ENCODE measurements at regions not wholly inside any gene's neighbourhood (a gene's known extent, or its start where the extent isn't known, plus 50 kb on each side); places are given as distances from the start of the nearest gene placed in this dataset.

DNA sequence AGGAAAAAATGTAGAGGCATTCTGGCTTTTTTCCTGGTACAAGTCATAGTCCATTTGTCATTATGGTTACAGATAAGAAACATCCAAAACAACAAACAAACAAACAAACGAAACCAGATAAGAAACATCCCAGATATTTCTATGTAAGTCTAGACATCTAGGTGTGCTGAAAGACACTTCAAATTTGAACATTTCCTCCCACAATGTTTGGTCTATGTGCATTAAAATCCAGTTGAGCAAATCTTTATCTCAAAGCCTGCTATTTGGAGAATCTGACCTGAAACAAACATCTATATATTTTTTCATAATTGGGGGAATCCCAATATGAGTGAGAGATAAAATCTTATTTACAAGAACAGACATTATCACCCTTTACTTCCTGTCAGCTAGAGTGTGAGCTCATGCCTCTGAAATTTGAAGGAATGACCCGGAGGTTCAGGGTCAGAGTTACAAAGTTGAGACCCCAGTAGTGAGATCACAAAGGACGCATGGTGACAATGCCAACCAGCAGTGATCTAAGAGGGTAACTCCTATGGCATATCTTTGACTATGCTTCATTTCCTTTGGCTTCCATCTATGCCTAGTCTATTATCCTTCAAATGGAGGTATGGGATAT is 182.9 kb upstream of the ATP1B1 start:
- 74 to 80% (median 77%) methylated on average over 3 of the region's 3 CpGs for WGBS, 3 donors
- no peaks in the 10 kb centered on the region for H3K27me3 ChIP-seq (ENCODE audit: insufficient read depth in 3 of 3, low read length in 2 of 3)
- H3K9me3 ChIP-seq = no peaks in the 10 kb centered on the region
- no peak for TF ChIP-seq CTCF (IDR thresholded peaks at IDR 0.05)
- no peaks in the 10 kb centered on the region for H3K36me3 ChIP-seq (ENCODE audit: insufficient read depth in 1 of 2, low read depth in 1 of 2)
- intact Hi-C loops (cut with DNase I) = no loop called here
- H3K4me1 ChIP-seq = no peaks in the 10 kb centered on the region
- no peak for ATAC-seq
- H3K4me3 ChIP-seq = no peak overlapping the region
- no peak overlapping the region for H3K27ac ChIP-seq
- DNase-seq = no peak

DNA sequence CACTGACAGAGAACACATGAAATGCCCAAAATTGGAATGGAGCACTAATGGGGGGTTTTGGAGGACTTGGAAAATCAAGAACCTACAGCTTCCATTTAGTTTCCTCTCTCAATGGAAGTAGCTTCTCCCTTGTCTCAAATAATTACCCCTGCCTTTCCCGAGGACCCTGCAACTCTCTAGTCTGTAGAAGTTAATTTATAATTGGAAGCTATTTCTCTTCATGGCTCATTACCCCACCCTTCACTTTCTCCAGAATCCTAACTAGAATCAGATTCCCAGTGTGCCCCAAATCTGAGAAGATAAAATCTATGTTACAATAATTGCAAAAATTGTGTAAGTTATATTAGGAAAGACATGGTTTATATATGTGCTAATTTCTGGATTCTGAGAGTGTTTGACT is 181.5 kb upstream of the ATP1B1 start:
- Histone ChIP-seq H3K9me3 (no peaks in the 10 kb centered on the region), H3K4me3 (no peak overlapping the region), H3K27ac (no peak overlapping the region), H3K27me3 (ENCODE audit: insufficient read depth in 3 of 3, low read length in 2 of 3) (no peaks in the 10 kb centered on the region), H3K36me3 (ENCODE audit: insufficient read depth in 1 of 2, low read depth in 1 of 2) (no peaks in the 10 kb centered on the region), H3K4me1 (no peaks in the 10 kb centered on the region)
- no peak for DNase-seq
- WGBS, 3 donors = 70 to 81% (median 79%) methylated on average over 1 of the region's 1 CpG
- TF ChIP-seq CTCF (IDR thresholded peaks at IDR 0.05) = no peak
- intact Hi-C loops (cut with DNase I) = no loop called here
- ATAC-seq = no peak

DNA sequence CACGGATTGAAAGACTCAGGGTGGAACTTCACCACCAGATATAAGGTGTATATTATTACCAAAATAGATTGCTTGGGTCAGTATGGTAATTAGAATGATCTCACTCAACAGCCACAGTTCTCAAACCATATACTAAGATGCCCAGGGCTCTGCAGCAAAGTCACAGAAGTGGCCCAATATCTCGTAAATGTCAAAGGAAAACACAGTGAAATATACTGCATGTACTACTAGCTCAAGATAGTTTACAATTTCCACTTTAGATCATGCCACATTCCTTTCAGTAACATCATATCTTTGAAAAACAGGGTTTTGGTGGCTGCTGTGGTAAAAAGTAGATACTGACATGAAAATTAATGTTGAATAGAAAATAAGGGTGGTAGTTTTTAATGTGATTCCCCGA is 180.3 kb upstream of the ATP1B1 start:
- Histone ChIP-seq H3K4me1 (no peaks in the 10 kb centered on the region), H3K36me3 (ENCODE audit: insufficient read depth in 1 of 2, low read depth in 1 of 2) (no peaks in the 10 kb centered on the region), H3K4me3 (no peak overlapping the region), H3K27me3 (ENCODE audit: insufficient read depth in 3 of 3, low read length in 2 of 3) (no peaks in the 10 kb centered on the region), H3K9me3 (no peaks in the 10 kb centered on the region), H3K27ac (no peak overlapping the region)
- intact Hi-C loops (cut with DNase I) = no loop called here
- ATAC-seq (no peak), DNase-seq (no peak)
- no peak for TF ChIP-seq CTCF (IDR thresholded peaks at IDR 0.05)
- 91 to 93% (median 92%) methylated on average over 3 of the region's 3 CpGs for WGBS, 3 donors

DNA sequence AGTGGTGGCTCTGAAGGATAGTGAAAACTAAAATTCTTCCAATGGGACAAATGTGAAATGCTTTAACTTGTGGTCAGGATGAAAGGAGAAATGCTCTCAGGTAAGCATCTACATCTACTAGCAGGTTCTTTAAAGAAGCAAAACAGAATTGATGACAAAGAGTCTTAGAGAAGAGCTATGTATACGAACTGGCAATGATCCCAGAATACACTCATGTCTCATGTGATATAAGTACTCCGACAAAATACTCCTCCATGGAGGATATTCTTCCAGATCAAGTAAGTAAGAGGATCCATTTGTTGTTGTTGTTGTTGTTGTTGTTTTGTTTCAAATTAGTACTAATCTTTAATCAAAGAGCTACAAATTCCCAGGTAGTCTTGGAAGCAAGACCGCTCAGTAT is 174.0 kb upstream of the ATP1B1 start:
- TF ChIP-seq CTCF (IDR thresholded peaks at IDR 0.05) = no peak
- ATAC-seq = no peak
- DNase-seq = no peak
- H3K4me1 ChIP-seq = no peaks in the 10 kb centered on the region
- H3K27ac ChIP-seq = no peak overlapping the region
- H3K27me3 ChIP-seq (ENCODE audit: insufficient read depth in 3 of 3, low read length in 2 of 3) = no peaks in the 10 kb centered on the region
- no peaks in the 10 kb centered on the region for H3K36me3 ChIP-seq (ENCODE audit: insufficient read depth in 1 of 2, low read depth in 1 of 2)
- 89 to 92% (median 91%) methylated on average over 3 of the region's 3 CpGs for WGBS, 3 donors
- no peak overlapping the region for H3K4me3 ChIP-seq
- intact Hi-C loops (cut with DNase I) = no loop called here
- no peaks in the 10 kb centered on the region for H3K9me3 ChIP-seq

DNA sequence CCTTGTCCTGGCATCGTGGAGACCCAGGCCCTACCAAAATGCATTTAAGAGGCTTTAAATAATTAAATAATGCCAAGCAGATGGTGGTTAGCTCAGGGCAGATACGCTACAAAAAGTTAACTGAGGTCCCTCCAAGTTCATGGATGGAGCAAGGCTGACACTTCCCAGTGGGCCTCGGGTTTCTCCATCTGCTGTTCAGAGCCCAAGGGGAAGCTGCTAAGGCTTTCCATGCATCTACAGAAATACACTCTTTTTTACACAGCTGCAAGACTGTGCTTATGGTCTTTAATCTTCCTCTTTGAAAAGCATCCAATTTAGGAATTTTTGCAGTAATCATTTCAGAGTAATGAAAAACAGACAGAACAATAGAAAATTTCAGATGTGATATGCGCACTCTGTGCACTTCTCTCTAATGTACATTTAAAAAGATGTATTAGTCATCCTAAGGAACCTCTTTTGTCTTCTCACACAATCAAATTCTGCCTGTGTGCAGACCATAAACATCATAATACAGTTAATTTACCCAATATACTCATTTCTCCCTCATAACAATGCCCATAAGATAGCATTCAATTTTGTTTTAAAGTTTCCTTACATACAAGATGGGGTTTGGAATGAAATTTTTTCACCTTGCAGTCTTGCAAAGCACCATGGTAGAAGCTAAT is 173.2 kb upstream of the ATP1B1 start:
- intact Hi-C loops (cut with DNase I) = no loop called here

More for the DNA sequence above, 173.2 kb upstream of the ATP1B1 start:
- no peak for ATAC-seq
- Histone ChIP-seq H3K27ac (no peak overlapping the region), H3K27me3 (ENCODE audit: insufficient read depth in 3 of 3, low read length in 2 of 3) (no peaks in the 10 kb centered on the region), H3K4me3 (no peak overlapping the region), H3K36me3 (ENCODE audit: insufficient read depth in 1 of 2, low read depth in 1 of 2) (no peaks in the 10 kb centered on the region), H3K4me1 (no peaks in the 10 kb centered on the region), H3K9me3 (no peaks in the 10 kb centered on the region)
- 69 to 78% (median 70%) methylated on average over 4 of the region's 4 CpGs for WGBS, 3 donors
- no peak for TF ChIP-seq CTCF (IDR thresholded peaks at IDR 0.05)
- DNase-seq = no peak
